Fibroblast of lung (primary cell): ENCODE measurements at regions not wholly inside any gene's neighbourhood (a gene's known extent, or its start where the extent isn't known, plus 50 kb on each side); places are given as distances from the start of the nearest gene placed in this dataset.

ENCODE experiments used
- DNase-seq, 2 donors: peaks; one replicate each; pipeline versions ENCODE4 v3.0.0 to v3.0.0-alpha.2; 2010; ENCODE audit warnings: low read depth in 2 of 2
- H2AFZ ChIP-seq: 2 replicates; pipeline ENCODE4 v1.5.1; 2012; ENCODE audit warnings: low read length, control low read depth, inconsistent platforms
- H3K27ac ChIP-seq: 2 replicates; pipeline ENCODE4 v1.5.1; 2011; ENCODE audit warnings: low read length, control low read depth; ENCODE audit not compliant: insufficient read depth
- H3K27me3 ChIP-seq: 2 replicates; pipeline ENCODE4 v1.5.1; 2011; ENCODE audit warnings: mild to moderate bottlenecking, low read length; ENCODE audit not compliant: control insufficient read depth, insufficient read depth
- H3K36me3 ChIP-seq: 2 replicates; pipeline ENCODE4 v1.5.1; 2011; ENCODE audit warnings: low read length; ENCODE audit not compliant: control insufficient read depth, insufficient read depth
- H3K4me1 ChIP-seq: 2 replicates; pipeline ENCODE4 v1.5.1; 2011; ENCODE audit warnings: low read length; ENCODE audit not compliant: control insufficient read depth, insufficient read depth; ENCODE audit errors: extremely low read depth
- H3K4me2 ChIP-seq: 2 replicates; pipeline ENCODE4 v1.5.1; 2011; ENCODE audit warnings: low read length, control low read depth; ENCODE audit not compliant: insufficient read depth; ENCODE audit errors: extremely low read depth
- H3K4me3 ChIP-seq, 4 experiments: fragments of 200-600 bp in 1 of 4; sonication (generic) in 1 of 4; replicated peaks in 1 of 4; 2 replicates each; pipeline ENCODE4 v1.5.1; 2011 to 2016; ENCODE audit warnings: low read length in 4 of 4, low read depth in 3 of 4, mild to moderate bottlenecking in 3 of 4, control low read depth in 2 of 4, inconsistent platforms in 1 of 4, mixed read lengths in 1 of 4; ENCODE audit not compliant: insufficient read depth in 1 of 4; ENCODE audit errors: control extremely low read depth in 1 of 4
- H3K79me2 ChIP-seq: 2 replicates; pipeline ENCODE4 v1.5.1; 2012; ENCODE audit warnings: mild to moderate bottlenecking, low read length, inconsistent platforms; ENCODE audit not compliant: control insufficient read depth, insufficient read depth
- H3K9ac ChIP-seq: 2 replicates; pipeline ENCODE4 v1.5.1; 2011; ENCODE audit warnings: mild to moderate bottlenecking, low read length, control low read depth; ENCODE audit not compliant: insufficient read depth
- H3K9me3 ChIP-seq: 2 replicates; pipeline ENCODE4 v1.5.1; 2012; ENCODE audit warnings: low read depth, low read length; ENCODE audit not compliant: control insufficient read depth, insufficient read depth
- H4K20me1 ChIP-seq: 2 replicates; pipeline ENCODE4 v1.5.1; 2011; ENCODE audit warnings: low read length; ENCODE audit not compliant: control insufficient read depth, insufficient read depth; ENCODE audit errors: extremely low read depth
- EZH2 ChIP-seq: IDR thresholded peaks from 2 replicates; pipeline ENCODE4 v1.5.1; 2012; ENCODE audit warnings: low read length, control low read depth, mild to moderate bottlenecking; ENCODE audit errors: missing control alignments
- TF ChIP-seq, protein P1 (sequence below), 2 donors: IDR thresholded peaks in 1 of 2; conservative IDR thresholded peaks in 1 of 2; 1 replicate in 1 of 2; 2 replicates in 1 of 2; pipeline ENCODE4 v1.5.1; 2011 to 2012; ENCODE audit warnings: low read length in 2 of 2, control low read depth in 1 of 2, inconsistent platforms in 1 of 2, low read depth in 1 of 2, mild to moderate bottlenecking in 1 of 2

DNA sequence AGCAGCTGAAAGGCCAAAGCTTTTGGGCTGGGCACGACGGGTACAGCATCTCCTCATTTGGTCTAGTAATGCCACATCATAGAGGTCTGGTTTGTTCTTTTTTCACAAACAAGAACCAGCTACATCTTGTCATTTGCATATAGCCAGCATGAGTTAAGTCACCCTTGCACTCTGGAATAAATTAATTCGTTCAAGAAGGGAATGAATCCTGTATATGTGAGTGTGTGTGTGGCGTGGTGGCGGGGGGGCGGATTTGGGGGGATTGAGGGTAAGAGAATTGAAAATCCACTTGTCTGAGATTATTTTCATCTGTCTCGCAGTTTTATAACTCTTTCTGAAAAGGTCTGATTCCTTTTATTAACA, 380.0 kb upstream of the CAMK1G start:
- Histone ChIP-seq H3K36me3 (no peaks in the 10 kb centered on the region), H3K4me2 (no peak overlapping the region), H3K79me2 (no peaks in the 10 kb centered on the region), H3K27ac (no peak overlapping the region), H3K27me3 (no peaks in the 10 kb centered on the region), H3K4me1 (peaks cover 2% of the 10 kb centered on the region), H3K4me3 (no peak overlapping the region), H4K20me1 (no peaks in the 10 kb centered on the region), H2AFZ (no peak overlapping the region), H3K9me3 (no peaks in the 10 kb centered on the region), H3K9ac (no peak overlapping the region)
- no peak for DNase-seq
- TF ChIP-seq, protein P1, sequence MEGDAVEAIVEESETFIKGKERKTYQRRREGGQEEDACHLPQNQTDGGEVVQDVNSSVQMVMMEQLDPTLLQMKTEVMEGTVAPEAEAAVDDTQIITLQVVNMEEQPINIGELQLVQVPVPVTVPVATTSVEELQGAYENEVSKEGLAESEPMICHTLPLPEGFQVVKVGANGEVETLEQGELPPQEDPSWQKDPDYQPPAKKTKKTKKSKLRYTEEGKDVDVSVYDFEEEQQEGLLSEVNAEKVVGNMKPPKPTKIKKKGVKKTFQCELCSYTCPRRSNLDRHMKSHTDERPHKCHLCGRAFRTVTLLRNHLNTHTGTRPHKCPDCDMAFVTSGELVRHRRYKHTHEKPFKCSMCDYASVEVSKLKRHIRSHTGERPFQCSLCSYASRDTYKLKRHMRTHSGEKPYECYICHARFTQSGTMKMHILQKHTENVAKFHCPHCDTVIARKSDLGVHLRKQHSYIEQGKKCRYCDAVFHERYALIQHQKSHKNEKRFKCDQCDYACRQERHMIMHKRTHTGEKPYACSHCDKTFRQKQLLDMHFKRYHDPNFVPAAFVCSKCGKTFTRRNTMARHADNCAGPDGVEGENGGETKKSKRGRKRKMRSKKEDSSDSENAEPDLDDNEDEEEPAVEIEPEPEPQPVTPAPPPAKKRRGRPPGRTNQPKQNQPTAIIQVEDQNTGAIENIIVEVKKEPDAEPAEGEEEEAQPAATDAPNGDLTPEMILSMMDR (conservative IDR thresholded peaks at IDR 0.05 in 1 of 2, IDR thresholded peaks at IDR 0.05 in 1 of 2; ENCODE audit: low read depth in 1 of 2, low read length in 2 of 2): no peak
- no peak for TF ChIP-seq EZH2

DNA sequence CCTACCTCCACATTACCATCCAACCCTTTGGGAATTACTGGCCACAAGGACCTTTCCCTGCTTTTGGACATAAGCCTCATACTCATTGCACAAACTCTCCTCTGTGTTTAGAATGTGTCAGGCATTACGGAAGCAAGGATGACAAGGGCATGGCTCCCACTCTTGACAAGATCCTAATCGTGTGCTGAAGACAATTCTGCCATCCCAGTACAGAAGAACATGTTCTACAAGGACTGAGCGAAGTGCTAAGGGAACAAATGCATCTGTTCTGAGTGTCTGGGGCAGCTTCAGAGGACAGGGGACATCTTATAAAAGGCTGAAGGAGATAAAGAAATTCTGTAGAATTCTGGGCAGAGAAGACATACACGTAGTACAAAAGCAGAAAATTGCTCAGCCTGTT, 378.5 kb upstream of the CAMK1G start:
- TF ChIP-seq, protein P1 (conservative IDR thresholded peaks at IDR 0.05 in 1 of 2, IDR thresholded peaks at IDR 0.05 in 1 of 2; ENCODE audit: low read depth in 1 of 2, low read length in 2 of 2): no peak
- no peak for TF ChIP-seq EZH2
- Histone ChIP-seq H3K79me2 (no peaks in the 10 kb centered on the region), H3K36me3 (no peaks in the 10 kb centered on the region), H3K9ac (no peak overlapping the region), H3K4me2 (no peak overlapping the region), H3K27me3 (no peaks in the 10 kb centered on the region), H4K20me1 (no peaks in the 10 kb centered on the region), H3K27ac (no peak overlapping the region), H2AFZ (no peak overlapping the region), H3K9me3 (no peaks in the 10 kb centered on the region), H3K4me1 (peaks cover 2% of the 10 kb centered on the region), H3K4me3 (no peak overlapping the region)
- DNase-seq: peak in 1 of 2 donors; percentile 15

DNA sequence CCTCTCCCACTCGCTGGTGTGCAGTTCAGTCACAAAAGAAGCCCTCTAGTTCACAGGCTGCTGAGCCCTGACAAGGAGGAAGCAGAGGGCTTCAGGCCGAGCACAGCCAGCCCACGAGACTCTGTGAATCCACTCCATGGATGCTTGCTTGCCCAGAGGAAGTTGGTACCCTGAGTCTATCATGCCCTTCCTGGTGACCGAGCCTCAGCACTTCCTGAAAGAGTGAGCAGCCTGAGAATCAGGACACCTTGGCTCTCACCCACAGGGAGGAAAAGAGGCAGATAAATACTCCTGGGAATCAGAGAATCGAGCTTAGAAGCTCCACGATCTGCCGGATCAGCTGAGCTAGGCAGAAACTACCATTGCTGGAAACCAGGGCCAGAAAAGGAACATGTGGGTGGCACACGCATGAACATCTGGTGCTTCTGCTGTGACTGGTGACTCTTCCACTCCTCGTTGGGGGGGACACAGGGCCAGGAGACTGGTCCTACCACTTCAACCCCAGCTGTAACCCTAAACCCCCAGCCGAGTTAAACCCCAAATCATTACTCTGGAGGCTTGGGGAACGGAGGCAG, 376.3 kb upstream of the CAMK1G start:
- no peak for TF ChIP-seq EZH2
- TF ChIP-seq, protein P1 (conservative IDR thresholded peaks at IDR 0.05 in 1 of 2, IDR thresholded peaks at IDR 0.05 in 1 of 2; ENCODE audit: low read depth in 1 of 2, low read length in 2 of 2): no peak
- no peak for DNase-seq
- peak overlapping the region in 3 of 4 experiments; percentile 8 to 51 (median 28) for H3K4me3 ChIP-seq
- H3K36me3 ChIP-seq: no peaks in the 10 kb centered on the region
- no peaks in the 10 kb centered on the region for H4K20me1 ChIP-seq
- H3K4me1 ChIP-seq: peaks cover 2% of the 10 kb centered on the region
- H3K27me3 ChIP-seq: no peaks in the 10 kb centered on the region
- H3K79me2 ChIP-seq: no peaks in the 10 kb centered on the region
- H3K4me2 ChIP-seq: peak overlapping the region; percentile 95
- no peaks in the 10 kb centered on the region for H3K9me3 ChIP-seq
- H3K9ac ChIP-seq: no peak overlapping the region
- peak overlapping the region; percentile 69 for H2AFZ ChIP-seq
- no peak overlapping the region for H3K27ac ChIP-seq
